Liver (tissue), 3 donors: ENCODE measurements at regions not wholly inside any gene's neighbourhood (a gene's known extent, or its start where the extent isn't known, plus 50 kb on each side); places are given as distances from the start of the nearest gene placed in this dataset.

Experiments
- ATF3 ChIP-seq: IDR thresholded peaks from 2 replicates; pipeline ENCODE4 v1.6.1; 2016; ENCODE audit warnings: antibody characterized with exemption
- CTCF ChIP-seq: fragments of 150-350 bp; IDR thresholded peaks from 2 replicates; pipeline ENCODE4 v1.5.1; 2017; ENCODE audit warnings: improper control_type of control experiment, low read depth, low read length; ENCODE audit not compliant: missing input control
- EGR1 ChIP-seq, 2 donors: IDR thresholded peaks; 2 replicates each; pipeline ENCODE4 v1.6.1; 2016 to 2018; ENCODE audit warnings: antibody characterized with exemption in 2 of 2, low read depth in 2 of 2
- RAD21 ChIP-seq, 2 donors: IDR thresholded peaks; 2 replicates each; pipeline ENCODE4 v1.6.1; 2016; ENCODE audit warnings: antibody characterized with exemption in 2 of 2, mild to moderate bottlenecking in 2 of 2
- REST ChIP-seq: IDR thresholded peaks from 2 replicates; pipeline ENCODE4 v1.6.1; 2016; ENCODE audit warnings: antibody characterized with exemption, mild to moderate bottlenecking
- RXRA ChIP-seq, 2 donors: IDR thresholded peaks; 2 replicates each; pipeline ENCODE4 v1.6.1; 2017 to 2018; ENCODE audit warnings: antibody characterized with exemption in 2 of 2, mild to moderate bottlenecking in 1 of 2
- TAF1 ChIP-seq: conservative IDR thresholded peaks from 2 replicates; pipeline ENCODE4 v1.6.1; 2016; ENCODE audit warnings: antibody characterized with exemption, mild to moderate bottlenecking
- YY1 ChIP-seq: IDR thresholded peaks from 2 replicates; pipeline ENCODE4 v1.6.1; 2016; ENCODE audit warnings: antibody characterized with exemption, mild to moderate bottlenecking
- ZBTB33 ChIP-seq: IDR thresholded peaks from 2 replicates; pipeline ENCODE4 v1.6.1; 2016; ENCODE audit warnings: antibody characterized with exemption
- donor health status: healthy.
- donor health status: healthy.

- TF ChIP-seq TAF1, result no peak
- no peak for TF ChIP-seq CTCF
- TF ChIP-seq YY1, result no peak
- TF ChIP-seq EGR1 (IDR thresholded peaks at IDR 0.05; ENCODE audit: low read depth in 2 of 2), result no peak
- no peak for TF ChIP-seq RAD21 (IDR thresholded peaks at IDR 0.05)
- TF ChIP-seq REST, result no peak
- no peak for TF ChIP-seq ZBTB33
- no peak for TF ChIP-seq RXRA (IDR thresholded peaks at IDR 0.05)
- TF ChIP-seq ATF3, result no peak
Measured at GRCh38 chr1:83515578-83516154, 483.3 kb downstream of the TTLL7 start.
